Astrocyte of the hippocampus (primary cell): ENCODE measurements at regions not wholly inside any gene's neighbourhood (a gene's known extent, or its start where the extent isn't known, plus 50 kb on each side); places are given as distances from the start of the nearest gene placed in this dataset.
"Not testable (repeated sequence)": the region's sequence is repeated elsewhere in the genome, so short reads cannot be mapped to it uniquely, and the experiment has no call there.

Experiments used
- DNase-seq: peaks from one replicate; pipeline ENCODE4 v3.0.0; 2011; ENCODE audit warnings: low read depth, low spot score

- peak; percentile 10 for DNase-seq
Measured at GRCh38 chr4:49117951-49118350, 131.9 kb downstream of the CWH43 start.

- DNase-seq: peak; percentile 26
Measured at GRCh38 chr4:49118379-49119212, 132.5 kb downstream of the CWH43 start.

GRCh38 chr4:49119345-49119744, 133.3 kb downstream of the CWH43 start:
- DNase-seq: peak; percentile 22

GRCh38 chr4:49120042-49120779, 134.1 kb downstream of the CWH43 start:
- peak; percentile 21 for DNase-seq

- DNase-seq: peak; percentile 56
Measured at GRCh38 chr4:49120804-49121203, 134.7 kb downstream of the CWH43 start.

GRCh38 chr4:49126443-49126842, 140.4 kb downstream of the CWH43 start:
- DNase-seq: not testable (repeated sequence)

- not testable (repeated sequence) for DNase-seq
Measured at GRCh38 chr4:49126858-49127257, 140.8 kb downstream of the CWH43 start.

GRCh38 chr4:49129385-49129784, 143.3 kb downstream of the CWH43 start:
- not testable (repeated sequence) for DNase-seq

- not testable (repeated sequence) for DNase-seq
Measured at GRCh38 chr4:49129870-49130269, 143.8 kb downstream of the CWH43 start.

GRCh38 chr4:49130724-49131123, 144.6 kb downstream of the CWH43 start:
- not testable (repeated sequence) for DNase-seq

- not testable (repeated sequence) for DNase-seq
Measured at GRCh38 chr4:49137043-49137442, 151.0 kb downstream of the CWH43 start.

- not testable (repeated sequence) for DNase-seq
Measured at GRCh38 chr4:49137961-49138360, 151.9 kb downstream of the CWH43 start.

GRCh38 chr4:49138818-49139217, 152.7 kb downstream of the CWH43 start:
- DNase-seq: not testable (repeated sequence)

GRCh38 chr4:49139513-49139912, 153.4 kb downstream of the CWH43 start:
- not testable (repeated sequence) for DNase-seq

GRCh38 chr4:49140351-49140750, 154.3 kb downstream of the CWH43 start:
- not testable (repeated sequence) for DNase-seq

- DNase-seq: not testable (repeated sequence)
Measured at GRCh38 chr4:49141955-49142354, 155.9 kb downstream of the CWH43 start.

- not testable (repeated sequence) for DNase-seq
Measured at GRCh38 chr4:49147143-49147542, 161.1 kb downstream of the CWH43 start.

- DNase-seq: not testable (repeated sequence)
Measured at GRCh38 chr4:49147596-49147995, 161.5 kb downstream of the CWH43 start.

- peak; percentile 88 for DNase-seq
Measured at GRCh38 chr4:49149006-49149975, 163.2 kb downstream of the CWH43 start.

GRCh38 chr4:49150351-49151083, 164.4 kb downstream of the CWH43 start:
- not testable (repeated sequence) for DNase-seq

- not testable (repeated sequence) for DNase-seq
Measured at GRCh38 chr4:49153011-49153410, 166.9 kb downstream of the CWH43 start.
